Spinal cord (tissue), 9 donors: ENCODE measurements at regions not wholly inside any gene's neighbourhood (a gene's known extent, or its start where the extent isn't known, plus 50 kb on each side); places are given as distances from the start of the nearest gene placed in this dataset.

ENCODE experiments used
- DNase-seq, 6 donors: peaks; one replicate each; pipeline versions ENCODE4 v3.0.0 to v3.0.0-alpha.2; 2013 to 2015; ENCODE audit warnings: low spot score in 6 of 6, low read depth in 4 of 6
- H3K27ac ChIP-seq: one replicate; pipeline ENCODE4 v1.5.1; 2013; ENCODE audit warnings: low read depth, low read length, control low read depth
- H3K27me3 ChIP-seq: one replicate; pipeline ENCODE4 v1.6.1; 2013; ENCODE audit warnings: low read length; ENCODE audit not compliant: control insufficient read depth, insufficient read depth
- H3K36me3 ChIP-seq: one replicate; pipeline ENCODE4 v1.6.1; 2013; ENCODE audit warnings: low read length; ENCODE audit not compliant: control insufficient read depth, insufficient read depth
- H3K4me1 ChIP-seq: one replicate; pipeline ENCODE4 v1.6.1; 2013; ENCODE audit warnings: low read length; ENCODE audit not compliant: control insufficient read depth, insufficient read depth
- H3K4me3 ChIP-seq: one replicate; pipeline ENCODE4 v1.5.1; 2013; ENCODE audit warnings: low read depth, low read length, control low read depth
- H3K9me3 ChIP-seq: one replicate; pipeline ENCODE4 v1.6.1; 2013; ENCODE audit warnings: low read length; ENCODE audit not compliant: control insufficient read depth, insufficient read depth
- WGBS: methylation state at CpG from one replicate; pipeline ENCODE4 v1.1.5; 2013; ENCODE audit warnings: missing lambda C conversion rate; ENCODE audit not compliant: insufficient coverage; 5-methylcytosine and 5-hydroxymethylcytosine counted together
- donor health status: healthy.

- WGBS: no CpG with 5 or more reads among the region's 1 CpG
- no peaks in the 10 kb centered on the region for H3K36me3 ChIP-seq
- H3K4me1 ChIP-seq: no peaks in the 10 kb centered on the region
- H3K27ac ChIP-seq: no peak overlapping the region
- H3K27me3 ChIP-seq: no peaks in the 10 kb centered on the region
- no peaks in the 10 kb centered on the region for H3K9me3 ChIP-seq
- DNase-seq: no peak
- no peak overlapping the region for H3K4me3 ChIP-seq
Observed at GRCh38 chr12:27907766-27908165, 64.8 kb downstream of the PTHLH start.

GRCh38 chr12:27906658-27907473, 65.7 kb downstream of the PTHLH start:
- DNase-seq: no peak
- H3K4me1 ChIP-seq: no peaks in the 10 kb centered on the region
- no peak overlapping the region for H3K4me3 ChIP-seq
- H3K9me3 ChIP-seq: no peaks in the 10 kb centered on the region
- WGBS: 100% methylated on average over 3 of the region's 3 CpGs
- H3K36me3 ChIP-seq: no peaks in the 10 kb centered on the region
- no peak overlapping the region for H3K27ac ChIP-seq
- no peaks in the 10 kb centered on the region for H3K27me3 ChIP-seq

DNA sequence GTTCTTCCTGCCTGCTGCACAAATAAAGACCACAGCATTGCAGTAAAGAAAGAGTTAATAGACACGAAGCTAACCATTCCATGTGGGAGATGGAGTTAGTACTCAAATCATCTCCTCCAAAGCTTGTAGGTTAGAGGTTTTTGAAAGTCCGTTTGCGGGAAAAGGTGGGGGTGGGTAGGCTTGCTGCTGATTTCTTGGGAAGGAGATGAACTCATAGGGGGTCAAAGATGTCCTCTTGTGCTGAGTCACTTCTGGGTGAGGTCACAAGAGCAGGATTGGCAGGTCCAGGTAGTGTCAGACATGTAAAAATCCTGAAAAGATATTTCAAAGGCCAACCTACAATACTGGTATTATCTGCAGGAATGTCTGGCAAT, 66.4 kb downstream of the PTHLH start:
- H3K27ac ChIP-seq: no peak overlapping the region
- no peaks in the 10 kb centered on the region for H3K27me3 ChIP-seq
- no peaks in the 10 kb centered on the region for H3K36me3 ChIP-seq
- DNase-seq: no peak
- no peak overlapping the region for H3K4me3 ChIP-seq
- 100% methylated on average over 2 of the region's 3 CpGs for WGBS
- no peaks in the 10 kb centered on the region for H3K4me1 ChIP-seq
- no peaks in the 10 kb centered on the region for H3K9me3 ChIP-seq

GRCh38 chr12:27905285-27906126, 67.0 kb downstream of the PTHLH start:
- WGBS: 94% methylated on average over 3 of the region's 6 CpGs
- no peak overlapping the region for H3K4me3 ChIP-seq
- no peaks in the 10 kb centered on the region for H3K4me1 ChIP-seq
- no peaks in the 10 kb centered on the region for H3K36me3 ChIP-seq
- no peak for DNase-seq
- no peaks in the 10 kb centered on the region for H3K27me3 ChIP-seq
- H3K9me3 ChIP-seq: no peaks in the 10 kb centered on the region
- no peak overlapping the region for H3K27ac ChIP-seq

GRCh38 chr12:27902651-27903050, 69.9 kb downstream of the PTHLH start:
- 97% methylated on average over 3 of the region's 3 CpGs for WGBS
- no peaks in the 10 kb centered on the region for H3K36me3 ChIP-seq
- H3K27me3 ChIP-seq: no peaks in the 10 kb centered on the region
- no peaks in the 10 kb centered on the region for H3K9me3 ChIP-seq
- DNase-seq: no peak
- no peak overlapping the region for H3K27ac ChIP-seq
- no peaks in the 10 kb centered on the region for H3K4me1 ChIP-seq
- H3K4me3 ChIP-seq: no peak overlapping the region

GRCh38 chr12:27901959-27902358, 70.6 kb downstream of the PTHLH start:
- WGBS: no CpG with 5 or more reads among the region's 3 CpGs
- no peak for DNase-seq
- H3K4me1 ChIP-seq: no peaks in the 10 kb centered on the region

GRCh38 chr12:27900920-27901879, 71.3 kb downstream of the PTHLH start:
- H3K27me3 ChIP-seq: no peaks in the 10 kb centered on the region
- no peaks in the 10 kb centered on the region for H3K4me1 ChIP-seq
- H3K9me3 ChIP-seq: no peaks in the 10 kb centered on the region
- H3K27ac ChIP-seq: no peak overlapping the region
- no peaks in the 10 kb centered on the region for H3K36me3 ChIP-seq
- DNase-seq: no peak
- no peak overlapping the region for H3K4me3 ChIP-seq
- 98% methylated on average over 4 of the region's 8 CpGs for WGBS

More at GRCh38 chr12:27901959-27902358, 70.6 kb downstream of the PTHLH start:
- Histone ChIP-seq H3K4me3 (no peak overlapping the region), H3K36me3 (no peaks in the 10 kb centered on the region), H3K9me3 (no peaks in the 10 kb centered on the region), H3K27ac (no peak overlapping the region), H3K27me3 (no peaks in the 10 kb centered on the region)

- WGBS: 80% methylated on average over 2 of the region's 7 CpGs
- H3K4me1 ChIP-seq: no peaks in the 10 kb centered on the region
- H3K27ac ChIP-seq: no peak overlapping the region
- no peaks in the 10 kb centered on the region for H3K27me3 ChIP-seq
- H3K36me3 ChIP-seq: no peaks in the 10 kb centered on the region
- no peaks in the 10 kb centered on the region for H3K9me3 ChIP-seq
- DNase-seq: peak in 1 of 6 donors; percentile 62
- no peak overlapping the region for H3K4me3 ChIP-seq
Observed at GRCh38 chr12:27899151-27899661, 73.3 kb downstream of the PTHLH start.

- Histone ChIP-seq H3K27ac (no peak overlapping the region), H3K27me3 (no peaks in the 10 kb centered on the region), H3K9me3 (no peaks in the 10 kb centered on the region), H3K36me3 (no peaks in the 10 kb centered on the region), H3K4me3 (no peak overlapping the region), H3K4me1 (no peaks in the 10 kb centered on the region)
- no peak for DNase-seq
- no CpG with 5 or more reads among the region's 3 CpGs for WGBS
Observed at GRCh38 chr12:27898022-27898421, 74.5 kb downstream of the PTHLH start.
